ENCODE measurements at regions not wholly inside any gene's neighbourhood (a gene's known extent, or its start where the extent isn't known, plus 50 kb on each side); places are given as distances from the start of the nearest gene placed in this dataset.

DNA sequence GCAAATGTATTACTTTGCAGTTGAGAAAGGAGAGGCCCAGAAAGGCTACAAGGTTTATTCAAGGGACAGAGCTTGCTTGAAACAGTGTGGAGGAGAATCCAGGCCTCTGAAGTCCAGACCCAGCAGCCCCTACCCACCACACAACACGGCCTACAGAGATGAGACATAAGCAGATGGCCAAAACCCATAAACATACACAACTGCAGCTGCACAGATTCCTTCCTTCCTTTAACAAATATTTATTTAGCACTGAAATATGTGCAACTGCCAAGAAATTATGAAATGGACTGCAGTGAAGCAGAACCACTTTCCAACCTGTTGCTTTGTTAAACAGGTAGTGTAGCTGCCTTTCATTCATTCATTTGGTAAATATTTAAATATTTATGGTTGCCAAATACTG is 122.3 kb downstream of the SPATA19 start:
- no peak for TF ChIP-seq CTCF (IDR thresholded peaks at IDR 0.05 in 8 of 11, conservative IDR thresholded peaks at IDR 0.05 in 3 of 11)
- no peak for TF ChIP-seq POLR2AphosphoS5 (IDR thresholded peaks at IDR 0.05)
- no peak for TF ChIP-seq POLR2A (IDR thresholded peaks at IDR 0.05)
